Spleen (tissue), 11 donors: ENCODE measurements at regions not wholly inside any gene's neighbourhood (a gene's known extent, or its start where the extent isn't known, plus 50 kb on each side); places are given as distances from the start of the nearest gene placed in this dataset.

ENCODE experiments used
- DNase-seq: peaks from one replicate; pipeline ENCODE4 v3.0.0-alpha.2; 2020
- H3K27ac ChIP-seq, 8 donors: fragments of 200-600 bp; sonication (generic) in 7 of 8; 1 replicate in 4 of 8; 2 replicates in 4 of 8; pipeline versions ENCODE4 v1.5.0 to v1.8.0; 2016 to 2021; ENCODE audit warnings: inconsistent platforms in 4 of 8, mild to moderate bottlenecking in 4 of 8, moderate library complexity in 1 of 8
- H3K27me3 ChIP-seq, 7 donors: fragments of 200-600 bp; sonication (generic) in 6 of 7; replicated peaks in 1 of 7; 1 replicate in 4 of 7; 2 replicates in 3 of 7; pipeline versions ENCODE4 v1.5.0 to v1.8.0; 2016 to 2021; ENCODE audit warnings: inconsistent platforms in 3 of 7, mild to moderate bottlenecking in 1 of 7
- H3K36me3 ChIP-seq, 6 donors: fragments of 200-600 bp; sonication (generic) in 5 of 6; 1 replicate in 4 of 6; 2 replicates in 2 of 6; pipeline versions ENCODE4 v1.5.0 to v1.8.0; 2016 to 2021; ENCODE audit warnings: inconsistent platforms in 2 of 6
- H3K4me1 ChIP-seq, 6 donors: fragments of 200-600 bp; sonication (generic) in 5 of 6; 1 replicate in 3 of 6; 2 replicates in 3 of 6; pipeline versions ENCODE4 v1.5.0 to v1.8.0; 2016 to 2021; ENCODE audit warnings: inconsistent platforms in 3 of 6
- H3K4me3 ChIP-seq, 8 donors: fragments of 200-600 bp; sonication (generic) in 7 of 8; 1 replicate in 4 of 8; 2 replicates in 4 of 8; pipeline versions ENCODE4 v1.5.0 to v1.8.0; 2016 to 2021; ENCODE audit warnings: inconsistent platforms in 4 of 8, mild to moderate bottlenecking in 4 of 8, moderate library complexity in 2 of 8
- H3K9me3 ChIP-seq, 8 donors: fragments of 200-600 bp; sonication (generic) in 7 of 8; 1 replicate in 4 of 8; 2 replicates in 4 of 8; pipeline versions ENCODE4 v1.5.0 to v1.8.0; 2016 to 2021; ENCODE audit warnings: inconsistent platforms in 4 of 8
- POLR2A ChIP-seq, 3 donors: fragments of 450-650 bp; IDR thresholded peaks; one replicate each; pipeline ENCODE4 v1.5.1; 2017; ENCODE audit warnings: antibody characterized with exemption in 3 of 3, mild to moderate bottlenecking in 1 of 3
- POLR2AphosphoS5 ChIP-seq, 3 donors: sonication (generic); formaldehyde crosslinking; IDR thresholded peaks; one replicate each; pipeline ENCODE4 v1.5.1; 2017; ENCODE audit warnings: antibody characterized with exemption in 3 of 3
- WGBS, 5 donors: extraction: QIAGEN DNeasy Blood & Tissue Kit in 3 of 5; methylation state at CpG; one replicate each; pipeline versions ENCODE4 v1.1.5 to v1.1.7; 2013 to 2018; 5-methylcytosine and 5-hydroxymethylcytosine counted together
- intact Hi-C: fragments of 100-400 bp; cut with DNase I; formaldehyde crosslinking; loops from one replicate; pipeline ENCODE4 v1.15.0; 2023; ENCODE audit warnings: low total_unique reads
- TF ChIP-seq, protein P1 (sequence below), 11 experiments: fragments of 200-600 bp in 7 of 11; fragments of 450-650 bp in 4 of 11; sonication (generic) in 4 of 11; IDR thresholded peaks in 8 of 11; conservative IDR thresholded peaks in 3 of 11; 1 replicate in 7 of 11; 2 replicates in 4 of 11; pipeline versions ENCODE4 v1.4.0 to v1.8.0; 2016 to 2021; ENCODE audit warnings: antibody characterized with exemption in 11 of 11, inconsistent platforms in 4 of 11, mild to moderate bottlenecking in 1 of 11
- donor health status: healthy with polysubstance abuse.
- donor health status: DM: no; HTN: no; CAD: no; lungs with moderate emphysema.
- donor health status: DM: no; HTN: no; CAD: no.
- donor health status: Bipolar disorder and iron deficiency.
- donor health status: healthy.
- donor health status: DM: no; HTN: no; CAD: no.
- donor health status: DM: yes; HTN: yes; CAD: no.

DNA sequence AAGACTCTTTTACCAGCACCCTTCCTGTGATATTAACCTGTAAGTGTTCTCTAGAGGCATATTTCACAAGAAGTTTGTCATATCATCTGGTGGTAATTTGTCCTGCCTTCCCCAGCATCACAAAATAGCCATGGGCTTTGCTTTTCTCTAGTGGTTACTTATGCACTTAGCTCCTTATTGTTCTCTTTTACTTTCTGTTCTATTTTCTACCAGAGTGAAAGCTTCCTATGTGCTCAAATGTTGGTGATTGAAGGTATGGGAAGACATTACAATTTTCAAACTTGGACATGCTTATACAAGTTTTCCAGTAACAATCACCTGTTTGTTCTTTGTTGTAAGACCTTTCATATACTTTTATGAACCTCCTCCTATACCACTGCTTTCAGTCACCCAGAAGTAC is 87.0 kb upstream of the KCNH7 start:
- DNase-seq: no peak
- Histone ChIP-seq H3K4me1 (no peaks in the 10 kb centered on the region), H3K27me3 (no peaks in the 10 kb centered on the region), H3K4me3 (no peak overlapping the region), H3K9me3 (no peaks in the 10 kb centered on the region), H3K27ac (no peak overlapping the region), H3K36me3 (no peaks in the 10 kb centered on the region)
- TF ChIP-seq POLR2A (IDR thresholded peaks at IDR 0.05) (no peak), POLR2AphosphoS5 (IDR thresholded peaks at IDR 0.05) (no peak)
- TF ChIP-seq, protein P1, sequence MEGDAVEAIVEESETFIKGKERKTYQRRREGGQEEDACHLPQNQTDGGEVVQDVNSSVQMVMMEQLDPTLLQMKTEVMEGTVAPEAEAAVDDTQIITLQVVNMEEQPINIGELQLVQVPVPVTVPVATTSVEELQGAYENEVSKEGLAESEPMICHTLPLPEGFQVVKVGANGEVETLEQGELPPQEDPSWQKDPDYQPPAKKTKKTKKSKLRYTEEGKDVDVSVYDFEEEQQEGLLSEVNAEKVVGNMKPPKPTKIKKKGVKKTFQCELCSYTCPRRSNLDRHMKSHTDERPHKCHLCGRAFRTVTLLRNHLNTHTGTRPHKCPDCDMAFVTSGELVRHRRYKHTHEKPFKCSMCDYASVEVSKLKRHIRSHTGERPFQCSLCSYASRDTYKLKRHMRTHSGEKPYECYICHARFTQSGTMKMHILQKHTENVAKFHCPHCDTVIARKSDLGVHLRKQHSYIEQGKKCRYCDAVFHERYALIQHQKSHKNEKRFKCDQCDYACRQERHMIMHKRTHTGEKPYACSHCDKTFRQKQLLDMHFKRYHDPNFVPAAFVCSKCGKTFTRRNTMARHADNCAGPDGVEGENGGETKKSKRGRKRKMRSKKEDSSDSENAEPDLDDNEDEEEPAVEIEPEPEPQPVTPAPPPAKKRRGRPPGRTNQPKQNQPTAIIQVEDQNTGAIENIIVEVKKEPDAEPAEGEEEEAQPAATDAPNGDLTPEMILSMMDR (IDR thresholded peaks at IDR 0.05 in 8 of 11, conservative IDR thresholded peaks at IDR 0.05 in 3 of 11): no peak
- intact Hi-C loops: no loop called here

DNA sequence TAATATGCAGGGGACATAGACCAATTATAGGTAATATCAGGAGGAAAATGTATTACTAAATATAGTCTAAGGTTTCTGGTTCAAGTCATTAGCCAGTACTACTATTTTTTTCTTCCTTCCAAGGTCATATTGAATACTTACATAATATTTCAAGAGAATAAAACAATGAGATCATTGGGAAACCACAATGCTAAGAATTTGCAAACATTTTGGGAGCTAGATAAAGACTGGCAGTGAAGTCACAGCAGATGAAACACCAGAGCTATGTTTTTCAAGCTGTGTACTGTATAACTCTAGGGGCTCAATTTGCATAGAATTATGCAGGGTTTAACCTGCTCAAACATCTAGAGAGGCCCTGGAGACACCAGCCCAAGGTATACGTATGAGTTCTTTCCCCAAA is 80.5 kb upstream of the KCNH7 start:
- Histone ChIP-seq H3K9me3 (peaks cover 0 to 4% (median 0%) of the 10 kb centered on the region in 8 donors), H3K27me3 (no peaks in the 10 kb centered on the region), H3K4me3 (no peak overlapping the region), H3K36me3 (no peaks in the 10 kb centered on the region), H3K27ac (no peak overlapping the region), H3K4me1 (no peaks in the 10 kb centered on the region)
- WGBS, 5 donors: 83 to 100% (median 87%) methylated on average over 1 of the region's 1 CpG
- intact Hi-C loops: no loop called here
- TF ChIP-seq, protein P1 (IDR thresholded peaks at IDR 0.05 in 8 of 11, conservative IDR thresholded peaks at IDR 0.05 in 3 of 11): no peak
- no peak for DNase-seq

DNA sequence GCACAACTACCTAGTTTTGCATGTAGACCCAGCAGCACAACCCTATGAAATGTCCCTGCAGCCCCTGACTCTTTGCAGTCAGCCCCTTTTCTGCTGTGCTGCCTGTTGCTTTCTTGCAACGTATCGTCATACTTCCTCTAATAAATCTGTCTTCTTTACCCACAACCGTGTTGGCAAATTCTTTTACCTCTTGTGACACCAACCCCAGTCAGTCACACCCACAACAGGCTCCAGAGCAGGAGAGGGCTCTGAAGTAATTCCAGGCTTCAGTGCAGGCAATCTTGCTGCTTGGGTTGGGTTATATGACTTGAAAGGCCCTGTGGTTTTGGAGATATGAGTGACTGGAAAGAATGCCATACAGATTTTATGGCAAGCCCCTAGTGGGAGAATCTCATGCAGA is 79.1 kb upstream of the KCNH7 start:
- intact Hi-C loops: no loop called here
- TF ChIP-seq, protein P1 (IDR thresholded peaks at IDR 0.05 in 8 of 11, conservative IDR thresholded peaks at IDR 0.05 in 3 of 11): no peak
- TF ChIP-seq POLR2AphosphoS5 (IDR thresholded peaks at IDR 0.05) (no peak), POLR2A (IDR thresholded peaks at IDR 0.05) (no peak)
- Histone ChIP-seq H3K9me3 (peaks cover 0 to 4% (median 0%) of the 10 kb centered on the region in 8 donors), H3K27me3 (no peaks in the 10 kb centered on the region), H3K4me1 (no peaks in the 10 kb centered on the region), H3K27ac (peak overlapping the region in 2 of 8 donors; percentile 37 to 38), H3K36me3 (no peaks in the 10 kb centered on the region), H3K4me3 (no peak overlapping the region)
- 20 to 38% (median 34%) methylated on average over 3 of the region's 3 CpGs for WGBS, 5 donors
- no peak for DNase-seq

DNA sequence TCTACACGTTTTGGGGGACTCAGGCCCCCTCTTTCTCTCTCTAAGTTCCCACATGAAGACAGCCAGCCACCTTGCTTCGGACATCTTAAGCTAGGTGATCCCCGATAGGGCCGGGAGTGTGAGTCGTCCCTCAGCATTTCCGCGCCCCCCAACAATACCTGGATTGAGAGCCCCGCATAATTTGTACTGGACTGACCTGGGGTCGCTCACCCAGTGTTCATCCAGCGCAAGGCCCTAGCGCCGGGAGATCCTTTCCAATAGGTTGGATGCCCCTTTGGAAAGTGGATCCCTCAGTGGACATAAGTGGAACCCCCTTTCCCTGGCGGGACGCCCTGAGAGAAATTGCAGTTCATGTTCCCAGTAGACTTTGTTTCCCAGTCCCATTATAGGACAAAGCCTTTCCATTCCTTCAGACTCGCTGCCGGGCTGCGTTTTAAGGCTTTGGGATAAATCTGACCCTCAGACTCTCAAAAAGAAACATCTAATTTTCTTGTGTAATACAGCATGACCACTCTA is 77.8 kb upstream of the KCNH7 start:
- no peak overlapping the region for H3K4me3 ChIP-seq
- DNase-seq: no peak
- H3K9me3 ChIP-seq: peaks cover 0 to 4% (median 0%) of the 10 kb centered on the region in 8 donors
- intact Hi-C loops: no loop called here
- H3K4me1 ChIP-seq: no peaks in the 10 kb centered on the region
- WGBS, 5 donors: 87 to 95% (median 92%) methylated on average over 17 of the region's 17 CpGs
- TF ChIP-seq, protein P1 (IDR thresholded peaks at IDR 0.05 in 8 of 11, conservative IDR thresholded peaks at IDR 0.05 in 3 of 11): no peak
- TF ChIP-seq POLR2A (IDR thresholded peaks at IDR 0.05) (no peak), POLR2AphosphoS5 (IDR thresholded peaks at IDR 0.05) (no peak)
- no peaks in the 10 kb centered on the region for H3K27me3 ChIP-seq
- H3K27ac ChIP-seq: no peak overlapping the region
- no peaks in the 10 kb centered on the region for H3K36me3 ChIP-seq
